Nephron progenitor cell (in vitro differentiated cells): ENCODE measurements at regions not wholly inside any gene's neighbourhood (a gene's known extent, or its start where the extent isn't known, plus 50 kb on each side); places are given as distances from the start of the nearest gene placed in this dataset.
A peak's percentile ranks its signal among the peaks of the same experiment; 100 is the strongest.

ENCODE experiments used
- DNase-seq: peaks from one replicate; pipeline ENCODE4 v3.0.0; 2021
- H3K27ac Mint-ChIP-seq: 2 replicates; pipeline ENCODE4 v1.8.0; 2021; ENCODE audit warnings: mild to moderate bottlenecking, moderate library complexity, mixed read lengths
- H3K27me3 Mint-ChIP-seq: 2 replicates; pipeline ENCODE4 v1.8.0; 2021; ENCODE audit warnings: mild to moderate bottlenecking, low read depth, mixed read lengths; ENCODE audit not compliant: poor library complexity
- H3K36me3 Mint-ChIP-seq: 2 replicates; pipeline ENCODE4 v1.8.0; 2021; ENCODE audit warnings: low read depth, mixed read lengths
- H3K4me1 Mint-ChIP-seq: 2 replicates; pipeline ENCODE4 v1.8.0; 2021; ENCODE audit warnings: mixed read lengths
- H3K4me3 Mint-ChIP-seq: 2 replicates; pipeline ENCODE4 v1.8.0; 2021; ENCODE audit warnings: mild to moderate bottlenecking, moderate library complexity, mixed read lengths
- H3K9me3 Mint-ChIP-seq: 2 replicates; pipeline ENCODE4 v1.8.0; 2021; ENCODE audit warnings: mild to moderate bottlenecking, moderate library complexity, mixed read lengths
- TF ChIP-seq, protein P1 (sequence below): fragments of 200-600 bp; sonication (generic); IDR thresholded peaks from 2 replicates; pipeline ENCODE4 v1.5.0; 2021; ENCODE audit warnings: antibody characterized with exemption

DNA sequence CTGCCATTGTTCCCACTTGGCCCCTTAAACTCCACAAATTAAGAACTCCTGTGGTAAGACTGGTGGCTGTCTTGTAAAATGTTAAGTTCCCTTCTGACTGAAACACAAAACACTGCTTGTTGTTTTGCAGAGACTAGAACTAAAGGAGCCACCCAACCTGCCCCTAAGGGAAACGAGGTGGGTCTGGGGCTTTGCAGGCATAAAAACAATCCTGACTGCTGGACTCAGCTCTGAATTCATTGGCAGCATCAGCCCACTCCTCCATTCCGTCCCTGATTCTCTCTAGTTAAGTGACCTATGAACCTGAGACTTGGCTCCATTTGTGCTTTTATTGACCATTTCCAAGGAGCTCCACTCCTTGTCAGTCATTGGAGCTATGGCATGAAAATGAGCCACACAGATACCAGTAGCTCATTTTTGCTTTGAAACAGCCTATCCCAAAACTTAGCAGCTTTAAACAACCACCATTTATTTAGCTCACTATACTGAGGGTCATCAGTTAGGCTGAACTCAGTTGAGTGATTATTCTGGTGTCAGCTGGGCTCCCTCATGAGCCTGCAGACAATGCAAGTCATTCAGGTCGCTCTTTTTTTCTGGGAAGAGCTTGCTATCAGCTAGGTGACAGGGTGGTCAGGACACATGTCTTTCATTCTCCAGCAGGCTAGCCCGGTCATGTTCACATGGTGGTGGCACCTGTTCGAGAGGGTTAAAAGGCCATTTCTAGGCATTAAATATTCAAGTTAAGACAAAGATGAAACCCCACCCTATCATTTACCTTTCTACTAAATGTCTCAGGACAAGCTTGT is 175.1 kb upstream of the CTNNB1 start:
- TF ChIP-seq, protein P1, sequence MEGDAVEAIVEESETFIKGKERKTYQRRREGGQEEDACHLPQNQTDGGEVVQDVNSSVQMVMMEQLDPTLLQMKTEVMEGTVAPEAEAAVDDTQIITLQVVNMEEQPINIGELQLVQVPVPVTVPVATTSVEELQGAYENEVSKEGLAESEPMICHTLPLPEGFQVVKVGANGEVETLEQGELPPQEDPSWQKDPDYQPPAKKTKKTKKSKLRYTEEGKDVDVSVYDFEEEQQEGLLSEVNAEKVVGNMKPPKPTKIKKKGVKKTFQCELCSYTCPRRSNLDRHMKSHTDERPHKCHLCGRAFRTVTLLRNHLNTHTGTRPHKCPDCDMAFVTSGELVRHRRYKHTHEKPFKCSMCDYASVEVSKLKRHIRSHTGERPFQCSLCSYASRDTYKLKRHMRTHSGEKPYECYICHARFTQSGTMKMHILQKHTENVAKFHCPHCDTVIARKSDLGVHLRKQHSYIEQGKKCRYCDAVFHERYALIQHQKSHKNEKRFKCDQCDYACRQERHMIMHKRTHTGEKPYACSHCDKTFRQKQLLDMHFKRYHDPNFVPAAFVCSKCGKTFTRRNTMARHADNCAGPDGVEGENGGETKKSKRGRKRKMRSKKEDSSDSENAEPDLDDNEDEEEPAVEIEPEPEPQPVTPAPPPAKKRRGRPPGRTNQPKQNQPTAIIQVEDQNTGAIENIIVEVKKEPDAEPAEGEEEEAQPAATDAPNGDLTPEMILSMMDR: no peak
- Mint-ChIP-seq H3K9me3 (no peaks in the 10 kb centered on the region), H3K27me3 (no peaks in the 10 kb centered on the region), H3K36me3 (no peaks in the 10 kb centered on the region), H3K4me1 (peaks cover 11% of the 10 kb centered on the region), H3K4me3 (no peak overlapping the region), H3K27ac (peak overlapping the region; percentile 31)
- no peak for DNase-seq

GRCh38 chr3:41026394-41027177 is 172.7 kb upstream of the CTNNB1 start:
- Mint-ChIP-seq H3K4me3 (no peak overlapping the region), H3K27ac (no peak overlapping the region), H3K9me3 (no peaks in the 10 kb centered on the region), H3K36me3 (no peaks in the 10 kb centered on the region), H3K4me1 (peaks cover 26% of the 10 kb centered on the region), H3K27me3 (no peaks in the 10 kb centered on the region)
- TF ChIP-seq, protein P1: no peak
- DNase-seq: peak; percentile 24

DNA sequence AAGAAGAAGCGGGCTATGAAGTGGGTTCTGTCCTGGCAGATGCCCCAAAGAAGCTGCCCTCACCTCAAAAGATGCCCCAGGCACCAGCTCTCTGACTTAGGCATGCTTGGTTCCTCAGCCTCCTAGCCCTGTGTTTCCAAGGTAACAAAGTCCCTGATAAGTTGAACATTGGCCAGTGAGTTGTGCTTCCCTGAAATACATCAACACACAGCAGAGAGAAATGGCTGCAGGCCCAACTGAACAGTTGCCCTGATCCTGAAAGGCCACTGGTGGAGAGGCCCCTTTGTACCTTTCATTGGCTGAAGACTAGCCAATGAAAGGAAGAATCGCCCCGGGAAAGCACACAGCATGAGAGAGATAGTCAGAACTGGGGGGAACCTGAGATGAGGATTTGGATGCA is 169.9 kb upstream of the CTNNB1 start:
- H3K4me1 Mint-ChIP-seq: peaks cover 15% of the 10 kb centered on the region
- TF ChIP-seq, protein P1: no peak
- peaks cover 9% of the 10 kb centered on the region for H3K9me3 Mint-ChIP-seq
- DNase-seq: no peak
- H3K4me3 Mint-ChIP-seq: no peak overlapping the region
- no peak overlapping the region for H3K27ac Mint-ChIP-seq
- H3K36me3 Mint-ChIP-seq: no peaks in the 10 kb centered on the region
- no peaks in the 10 kb centered on the region for H3K27me3 Mint-ChIP-seq

DNA sequence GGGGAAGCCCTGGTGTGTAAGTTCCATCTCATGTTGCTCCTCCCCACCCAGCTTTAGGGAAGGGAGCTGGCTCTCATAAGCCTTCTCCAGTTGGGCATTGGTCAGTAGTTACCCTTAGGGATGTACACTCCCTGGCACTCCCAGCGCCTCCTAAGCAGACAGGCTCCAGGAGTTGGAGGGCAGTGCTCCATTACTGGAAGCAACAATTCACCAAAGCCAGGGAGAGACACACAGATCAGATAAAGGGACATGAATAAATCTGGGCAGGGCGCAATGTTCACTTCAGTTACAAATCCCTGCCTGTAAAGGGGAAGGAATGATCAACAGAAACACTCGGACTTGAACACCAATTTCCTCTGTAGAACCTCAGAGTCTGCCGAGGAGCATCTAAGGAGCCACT is 169.1 kb upstream of the CTNNB1 start:
- no peaks in the 10 kb centered on the region for H3K27me3 Mint-ChIP-seq
- no peak for DNase-seq
- H3K36me3 Mint-ChIP-seq: no peaks in the 10 kb centered on the region
- TF ChIP-seq, protein P1: no peak
- peaks cover 9% of the 10 kb centered on the region for H3K9me3 Mint-ChIP-seq
- H3K4me1 Mint-ChIP-seq: peaks cover 15% of the 10 kb centered on the region
- H3K27ac Mint-ChIP-seq: no peak overlapping the region
- H3K4me3 Mint-ChIP-seq: no peak overlapping the region

DNA sequence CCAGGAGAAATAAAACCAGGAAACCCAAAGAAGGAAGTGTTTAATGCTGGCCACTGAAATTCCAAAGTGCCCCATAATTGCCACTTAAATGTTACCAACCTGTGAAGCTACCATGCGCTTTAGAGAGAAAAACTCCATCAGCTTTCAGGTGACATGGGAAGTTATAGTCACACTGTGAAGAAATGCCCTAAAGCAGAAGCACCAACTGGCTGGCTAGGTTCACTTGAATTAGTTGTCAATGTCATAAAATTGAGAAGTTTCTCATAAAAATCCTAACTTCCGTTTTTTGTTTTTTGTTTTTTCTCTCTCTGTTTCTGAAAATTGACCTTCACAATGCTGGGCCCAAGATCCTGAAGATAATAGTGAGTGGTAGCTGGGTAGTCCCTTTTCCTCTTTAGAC is 167.9 kb upstream of the CTNNB1 start:
- Mint-ChIP-seq H3K9me3 (peaks cover 9% of the 10 kb centered on the region), H3K4me3 (no peak overlapping the region), H3K36me3 (no peaks in the 10 kb centered on the region), H3K4me1 (peaks cover 15% of the 10 kb centered on the region), H3K27ac (no peak overlapping the region), H3K27me3 (no peaks in the 10 kb centered on the region)
- TF ChIP-seq, protein P1: no peak
- DNase-seq: no peak
